Mesothelial cell of epicardium (in vitro differentiated cells): ENCODE measurements at regions not wholly inside any gene's neighbourhood (a gene's known extent, or its start where the extent isn't known, plus 50 kb on each side); places are given as distances from the start of the nearest gene placed in this dataset.
"Not testable (repeated sequence)": the region's sequence is repeated elsewhere in the genome, so short reads cannot be mapped to it uniquely, and the experiment has no call there.

Experiments
- DNase-seq, 2 experiments: peaks; one replicate each; pipeline ENCODE4 v3.0.0; 2021; ENCODE audit warnings: low spot score in 2 of 2; ENCODE audit not compliant: unreplicated experiment in 2 of 2
- H3K27ac Mint-ChIP-seq: 2 replicates; pipeline ENCODE4 v1.8.0; 2021; ENCODE audit warnings: mixed read lengths
- H3K27me3 Mint-ChIP-seq: 2 replicates; pipeline ENCODE4 v1.8.0; 2021; ENCODE audit warnings: low read depth, mixed read lengths
- H3K36me3 Mint-ChIP-seq: 2 replicates; pipeline ENCODE4 v1.8.0; 2021; ENCODE audit warnings: mixed read lengths
- H3K4me1 Mint-ChIP-seq: 2 replicates; pipeline ENCODE4 v1.8.0; 2021; ENCODE audit warnings: mixed read lengths
- H3K4me3 Mint-ChIP-seq: 2 replicates; pipeline ENCODE4 v1.8.0; 2021; ENCODE audit warnings: mild to moderate bottlenecking, moderate library complexity, mixed read lengths
- H3K9me3 Mint-ChIP-seq: 2 replicates; pipeline ENCODE4 v1.8.0; 2021; ENCODE audit warnings: mixed read lengths
- CTCF ChIP-seq: fragments of 200-600 bp; sonication (generic); IDR thresholded peaks from one replicate; pipeline ENCODE4 v1.5.0; 2021; ENCODE audit warnings: antibody characterized with exemption; ENCODE audit not compliant: unreplicated experiment

- DNase-seq: no peak
- no peak for TF ChIP-seq CTCF
- H3K4me3 Mint-ChIP-seq: no peak overlapping the region
- no peaks in the 10 kb centered on the region for H3K36me3 Mint-ChIP-seq
- H3K27me3 Mint-ChIP-seq: peaks cover 6% of the 10 kb centered on the region
- no peaks in the 10 kb centered on the region for H3K9me3 Mint-ChIP-seq
- H3K27ac Mint-ChIP-seq: no peak overlapping the region
- H3K4me1 Mint-ChIP-seq: no peaks in the 10 kb centered on the region
Observed at GRCh38 chr1:217048104-217048707, 325.0 kb upstream of the ESRRG start.

- DNase-seq: no peak
- H3K36me3 Mint-ChIP-seq: peaks cover 14% of the 10 kb centered on the region
- H3K4me3 Mint-ChIP-seq: no peak overlapping the region
- peaks cover 31% of the 10 kb centered on the region for H3K9me3 Mint-ChIP-seq
- no peak overlapping the region for H3K27ac Mint-ChIP-seq
- peaks cover 1% of the 10 kb centered on the region for H3K4me1 Mint-ChIP-seq
- TF ChIP-seq CTCF: no peak
- H3K27me3 Mint-ChIP-seq: peaks cover 6% of the 10 kb centered on the region
Observed at GRCh38 chr1:217040711-217041455, 317.7 kb upstream of the ESRRG start.

- H3K36me3 Mint-ChIP-seq: peaks cover 14% of the 10 kb centered on the region
- TF ChIP-seq CTCF: no peak
- H3K4me1 Mint-ChIP-seq: peaks cover 1% of the 10 kb centered on the region
- no peak overlapping the region for H3K4me3 Mint-ChIP-seq
- H3K27ac Mint-ChIP-seq: no peak overlapping the region
- H3K27me3 Mint-ChIP-seq: peaks cover 6% of the 10 kb centered on the region
- H3K9me3 Mint-ChIP-seq: peaks cover 31% of the 10 kb centered on the region
- DNase-seq: no peak
Observed at GRCh38 chr1:217039926-217040325, 316.7 kb upstream of the ESRRG start.

GRCh38 chr1:217039139-217039538 is 315.9 kb upstream of the ESRRG start:
- H3K9me3 Mint-ChIP-seq: peaks cover 31% of the 10 kb centered on the region
- not testable (repeated sequence) for H3K4me1 Mint-ChIP-seq, H3K27ac Mint-ChIP-seq, H3K4me3 Mint-ChIP-seq, DNase-seq, H3K27me3 Mint-ChIP-seq
- peaks cover 14% of the 10 kb centered on the region for H3K36me3 Mint-ChIP-seq

GRCh38 chr1:217036757-217037156 is 313.5 kb upstream of the ESRRG start:
- H3K4me3 Mint-ChIP-seq: no peak overlapping the region
- DNase-seq: no peak
- peaks cover 14% of the 10 kb centered on the region for H3K36me3 Mint-ChIP-seq
- peaks cover 31% of the 10 kb centered on the region for H3K9me3 Mint-ChIP-seq
- no peak overlapping the region for H3K27ac Mint-ChIP-seq
- H3K4me1 Mint-ChIP-seq: peaks cover 1% of the 10 kb centered on the region
- no peak for TF ChIP-seq CTCF
- H3K27me3 Mint-ChIP-seq: no peaks in the 10 kb centered on the region

- Mint-ChIP-seq H3K36me3 (peaks cover 6% of the 10 kb centered on the region), H3K27me3 (no peaks in the 10 kb centered on the region), H3K27ac (no peak overlapping the region), H3K4me3 (no peak overlapping the region), H3K4me1 (peaks cover 13% of the 10 kb centered on the region), H3K9me3 (peaks cover 9% of the 10 kb centered on the region)
- no peak for DNase-seq
- TF ChIP-seq CTCF: no peak
Observed at GRCh38 chr1:217032715-217033367, 309.6 kb upstream of the ESRRG start.
